ENCODE measurements at regions not wholly inside any gene's neighbourhood (a gene's known extent, or its start where the extent isn't known, plus 50 kb on each side); places are given as distances from the start of the nearest gene placed in this dataset.
"Not testable (repeated sequence)": the region's sequence is repeated elsewhere in the genome, so short reads cannot be mapped to it uniquely, and the experiment has no call there.

DNA sequence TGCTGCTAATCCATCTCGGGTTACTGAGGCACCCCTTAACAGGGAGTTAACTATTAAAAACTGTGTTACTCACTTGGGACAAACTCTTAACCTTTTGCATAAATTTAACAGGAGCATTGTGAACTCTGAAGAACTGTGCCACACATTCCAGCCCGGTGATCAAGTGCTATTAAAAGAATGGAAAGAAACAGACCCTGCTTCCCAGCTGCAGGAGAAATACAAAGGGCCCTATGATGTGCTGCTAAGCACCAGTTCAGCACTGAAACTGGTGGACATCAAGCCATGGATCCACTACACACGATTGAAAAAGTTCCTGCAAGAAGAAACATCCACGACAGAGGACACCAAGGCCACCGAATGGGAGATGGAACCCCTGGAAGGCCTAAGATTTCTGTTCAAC lies 114.7 kb upstream of the PLCL2 start:
- Histone ChIP-seq H3K4me1 (no peaks in the 10 kb centered on the region), H3K9me3 (no peaks in the 10 kb centered on the region), H3K27me3 (no peaks in the 10 kb centered on the region), H3K36me3 (no peaks in the 10 kb centered on the region), H3K27ac (no peak overlapping the region), H3K4me3 (no peak overlapping the region)
- WGBS, 2 donors, result 71 to 78% methylated on average over 5 of the region's 5 CpGs
- DNase-seq (no peak), ATAC-seq (ENCODE audit: low FRiP score in 2 of 2) (no peak)
- TF ChIP-seq POLR2A (IDR thresholded peaks at IDR 0.05), result no peak
- TF ChIP-seq, protein P1, sequence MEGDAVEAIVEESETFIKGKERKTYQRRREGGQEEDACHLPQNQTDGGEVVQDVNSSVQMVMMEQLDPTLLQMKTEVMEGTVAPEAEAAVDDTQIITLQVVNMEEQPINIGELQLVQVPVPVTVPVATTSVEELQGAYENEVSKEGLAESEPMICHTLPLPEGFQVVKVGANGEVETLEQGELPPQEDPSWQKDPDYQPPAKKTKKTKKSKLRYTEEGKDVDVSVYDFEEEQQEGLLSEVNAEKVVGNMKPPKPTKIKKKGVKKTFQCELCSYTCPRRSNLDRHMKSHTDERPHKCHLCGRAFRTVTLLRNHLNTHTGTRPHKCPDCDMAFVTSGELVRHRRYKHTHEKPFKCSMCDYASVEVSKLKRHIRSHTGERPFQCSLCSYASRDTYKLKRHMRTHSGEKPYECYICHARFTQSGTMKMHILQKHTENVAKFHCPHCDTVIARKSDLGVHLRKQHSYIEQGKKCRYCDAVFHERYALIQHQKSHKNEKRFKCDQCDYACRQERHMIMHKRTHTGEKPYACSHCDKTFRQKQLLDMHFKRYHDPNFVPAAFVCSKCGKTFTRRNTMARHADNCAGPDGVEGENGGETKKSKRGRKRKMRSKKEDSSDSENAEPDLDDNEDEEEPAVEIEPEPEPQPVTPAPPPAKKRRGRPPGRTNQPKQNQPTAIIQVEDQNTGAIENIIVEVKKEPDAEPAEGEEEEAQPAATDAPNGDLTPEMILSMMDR (IDR thresholded peaks at IDR 0.05), result no peak
- no peak for TF ChIP-seq EP300 (IDR thresholded peaks at IDR 0.05)
- no peak for TF ChIP-seq POLR2AphosphoS5 (IDR thresholded peaks at IDR 0.05)

DNA sequence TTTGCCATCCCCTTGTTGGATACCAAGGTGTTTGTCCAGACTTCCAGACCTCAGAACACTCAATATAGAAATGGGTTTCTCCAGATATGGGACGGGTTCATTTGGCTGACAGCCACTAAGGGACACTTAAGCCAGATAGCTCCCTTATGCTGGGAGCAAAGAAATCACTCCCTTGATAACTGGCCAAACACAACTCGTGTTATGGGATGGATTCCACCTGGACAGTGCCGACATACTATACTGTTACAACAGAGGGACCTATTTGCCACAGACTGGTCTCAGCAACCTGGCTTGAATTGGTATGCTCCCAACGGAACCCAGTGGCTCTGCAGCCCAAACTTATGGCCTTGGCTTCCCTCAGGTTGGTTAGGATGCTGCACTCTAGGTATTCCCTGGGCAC lies 114.0 kb upstream of the PLCL2 start:
- Histone ChIP-seq H3K4me3 (no peak overlapping the region), H3K36me3 (no peaks in the 10 kb centered on the region), H3K4me1 (no peaks in the 10 kb centered on the region), H3K9me3 (no peaks in the 10 kb centered on the region), H3K27ac (no peak overlapping the region), H3K27me3 (no peaks in the 10 kb centered on the region)
- WGBS, 2 donors, result 73 to 75% methylated on average over 4 of the region's 4 CpGs
- TF ChIP-seq POLR2AphosphoS5 (IDR thresholded peaks at IDR 0.05), result no peak
- no peak for TF ChIP-seq POLR2A (IDR thresholded peaks at IDR 0.05)
- no peak for TF ChIP-seq EP300 (IDR thresholded peaks at IDR 0.05)
- TF ChIP-seq, protein P1 (IDR thresholded peaks at IDR 0.05), result no peak
- ATAC-seq (ENCODE audit: low FRiP score in 2 of 2), result no peak
- no peak for DNase-seq

DNA sequence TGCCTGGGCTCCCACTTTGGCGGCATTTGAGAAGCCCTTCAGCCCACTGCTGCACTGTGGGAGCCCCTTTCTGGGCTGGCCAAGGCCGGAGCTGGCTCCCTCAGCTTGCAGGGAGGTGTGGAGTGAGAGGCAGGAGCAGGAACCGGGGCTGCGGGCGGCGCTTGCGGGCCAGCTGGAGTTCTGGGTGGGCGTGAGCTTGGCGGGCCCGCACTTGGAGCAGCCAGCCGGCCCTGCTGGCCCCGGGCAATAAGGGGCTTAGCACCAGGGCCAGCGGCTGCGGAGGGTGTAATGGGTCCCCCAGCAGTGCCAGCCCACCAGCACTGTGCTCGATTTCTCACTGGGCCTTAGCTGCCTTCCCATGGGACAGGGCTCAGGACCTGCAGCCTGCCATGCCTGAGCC lies 111.2 kb upstream of the PLCL2 start:
- ATAC-seq (ENCODE audit: low FRiP score in 2 of 2), result not testable (repeated sequence)
- DNase-seq, result peak in 1 of 2 donors; percentile 69

DNA sequence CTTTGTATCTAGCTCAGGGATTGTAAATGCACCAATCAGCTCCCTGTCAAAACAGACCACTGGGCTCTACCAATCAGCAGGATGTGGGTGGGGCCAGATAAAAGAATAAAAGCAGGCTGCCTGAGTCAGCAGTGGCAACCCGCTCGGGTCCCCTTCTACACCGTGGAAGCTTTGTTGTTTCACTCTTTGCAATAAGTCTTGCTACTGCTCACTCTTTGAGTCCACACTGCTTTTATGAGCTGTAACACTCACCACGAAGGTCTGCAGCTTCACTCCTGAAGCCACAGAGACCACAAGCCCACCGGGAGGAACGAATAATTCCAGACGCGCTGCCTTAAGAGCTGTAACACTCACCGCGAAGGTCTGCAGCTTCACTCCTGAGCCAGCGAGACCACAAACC lies 110.2 kb upstream of the PLCL2 start:
- not testable (repeated sequence) for ATAC-seq (ENCODE audit: low FRiP score in 2 of 2); DNase-seq; H3K27me3 ChIP-seq; H3K4me3 ChIP-seq; H3K4me1 ChIP-seq; H3K27ac ChIP-seq; H3K36me3 ChIP-seq; H3K9me3 ChIP-seq
- 81 to 94% methylated on average over 11 of the region's 11 CpGs for WGBS, 2 donors

More for the DNA sequence above, 111.2 kb upstream of the PLCL2 start:
- WGBS, 2 donors, result 79 to 97% methylated on average over 12 to 15 of the region's 15 CpGs
- H3K4me3 ChIP-seq, H3K27ac ChIP-seq, H3K27me3 ChIP-seq, H3K36me3 ChIP-seq, H3K9me3 ChIP-seq, H3K4me1 ChIP-seq: not testable (repeated sequence)

DNA sequence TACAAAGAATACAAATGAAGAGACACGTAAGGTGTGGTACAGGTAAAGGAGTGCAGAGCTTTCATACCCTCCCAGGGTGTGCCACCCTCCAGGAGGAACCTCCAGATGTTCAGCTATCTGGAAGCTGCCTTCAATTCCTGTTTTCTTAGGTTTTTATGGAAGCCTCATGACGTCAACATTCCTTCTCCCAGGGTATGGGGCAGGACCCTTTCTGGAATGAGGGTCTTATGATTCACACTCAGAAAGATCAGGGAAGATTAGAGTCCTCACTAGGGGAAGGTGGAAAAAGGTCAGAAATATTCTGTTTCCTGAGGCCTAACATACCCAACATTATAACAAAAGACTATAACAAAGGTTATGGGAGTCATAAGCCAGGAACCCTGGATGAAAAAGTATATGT lies 99.8 kb upstream of the PLCL2 start:
- Histone ChIP-seq H3K36me3 (no peaks in the 10 kb centered on the region), H3K9me3 (no peaks in the 10 kb centered on the region), H3K27me3 (no peaks in the 10 kb centered on the region), H3K27ac (no peak overlapping the region), H3K4me1 (no peaks in the 10 kb centered on the region), H3K4me3 (no peak overlapping the region)
- TF ChIP-seq EP300 (IDR thresholded peaks at IDR 0.05) (no peak), POLR2AphosphoS5 (IDR thresholded peaks at IDR 0.05) (no peak), POLR2A (IDR thresholded peaks at IDR 0.05) (no peak)
- TF ChIP-seq, protein P1 (IDR thresholded peaks at IDR 0.05), result no peak
- DNase-seq (no peak), ATAC-seq (ENCODE audit: low FRiP score in 2 of 2) (no peak)
- 93 to 95% methylated on average over 2 of the region's 2 CpGs for WGBS, 2 donors

DNA sequence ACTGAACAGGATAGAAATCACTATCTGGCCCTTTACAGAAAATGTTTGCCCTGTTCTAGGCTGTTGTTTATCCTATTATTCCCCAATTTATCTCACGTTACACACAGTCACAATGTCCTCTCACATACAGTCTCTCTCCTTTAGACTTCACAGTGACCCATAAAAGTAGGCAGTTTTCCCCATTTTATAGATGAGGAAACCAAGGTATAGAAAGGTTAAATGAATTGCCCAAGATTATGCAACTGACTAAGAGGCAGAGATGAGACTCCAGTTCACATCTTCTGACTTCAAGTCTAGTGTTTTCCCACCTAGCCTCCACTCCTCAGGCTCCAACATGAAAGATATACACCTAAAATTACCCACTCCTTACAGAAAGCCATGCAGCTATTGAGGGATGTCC lies 99.3 kb upstream of the PLCL2 start:
- Histone ChIP-seq H3K9me3 (no peaks in the 10 kb centered on the region), H3K4me3 (no peak overlapping the region), H3K27ac (no peak overlapping the region), H3K27me3 (no peaks in the 10 kb centered on the region), H3K4me1 (no peaks in the 10 kb centered on the region), H3K36me3 (no peaks in the 10 kb centered on the region)
- TF ChIP-seq, protein P1 (IDR thresholded peaks at IDR 0.05), result no peak
- TF ChIP-seq POLR2A (IDR thresholded peaks at IDR 0.05), result no peak
- TF ChIP-seq POLR2AphosphoS5 (IDR thresholded peaks at IDR 0.05), result no peak
- TF ChIP-seq EP300 (IDR thresholded peaks at IDR 0.05), result no peak
- ATAC-seq (ENCODE audit: low FRiP score in 2 of 2) (no peak), DNase-seq (no peak)
- 89 to 97% methylated on average over 1 of the region's 1 CpG for WGBS, 2 donors
